Mesendoderm (in vitro differentiated cells): ENCODE measurements at regions not wholly inside any gene's neighbourhood (a gene's known extent, or its start where the extent isn't known, plus 50 kb on each side); places are given as distances from the start of the nearest gene placed in this dataset.
A peak's percentile ranks its signal among the peaks of the same experiment; 100 is the strongest.

ENCODE experiments used
- DNase-seq: peaks from one replicate; pipeline ENCODE4 v3.0.0; 2013
- H2AK5ac ChIP-seq: 2 replicates; pipeline ENCODE4 v1.6.1; 2013; ENCODE audit warnings: low read length, inconsistent platforms
- H2BK120ac ChIP-seq: 2 replicates; pipeline ENCODE4 v1.6.1; 2013; ENCODE audit warnings: low read depth, mild to moderate bottlenecking, low read length, moderate library complexity, mixed read lengths
- H2BK15ac ChIP-seq: replicated peaks from 2 replicates; pipeline ENCODE4 v1.6.1; 2013; ENCODE audit warnings: low read depth, mild to moderate bottlenecking, moderate library complexity
- H2BK5ac ChIP-seq: 2 replicates; pipeline ENCODE4 v1.6.1; 2013; ENCODE audit warnings: low read length, inconsistent platforms
- H3K18ac ChIP-seq: 2 replicates; pipeline ENCODE4 v1.6.1; 2013; ENCODE audit warnings: mild to moderate bottlenecking, low read length, mixed read lengths
- H3K23ac ChIP-seq: one replicate; pipeline ENCODE4 v1.6.1; 2013; ENCODE audit warnings: low read length
- H3K27ac ChIP-seq: 2 replicates; pipeline ENCODE4 v1.5.1; 2013; ENCODE audit warnings: low read depth, mild to moderate bottlenecking, inconsistent platforms, low read length, moderate library complexity
- H3K27me3 ChIP-seq: 2 replicates; pipeline ENCODE4 v1.6.1; 2013; ENCODE audit warnings: low read length, control low read depth, mild to moderate bottlenecking, inconsistent platforms; ENCODE audit not compliant: insufficient read depth, poor library complexity
- H3K36me3 ChIP-seq: 2 replicates; pipeline ENCODE4 v1.6.1; 2013; ENCODE audit warnings: low read length, inconsistent platforms; ENCODE audit not compliant: control insufficient read depth, insufficient read depth
- H3K4ac ChIP-seq: one replicate; pipeline ENCODE4 v1.6.1; 2013; ENCODE audit warnings: low read depth, mild to moderate bottlenecking, low read length, moderate library complexity
- H3K4me1 ChIP-seq: 2 replicates; pipeline ENCODE4 v1.6.1; 2013; ENCODE audit warnings: low read depth, low read length, inconsistent platforms; ENCODE audit not compliant: control insufficient read depth
- H3K4me2 ChIP-seq: 2 replicates; pipeline ENCODE4 v1.6.1; 2013; ENCODE audit warnings: low read length
- H3K4me3 ChIP-seq: 2 replicates; pipeline ENCODE4 v1.5.1; 2013; ENCODE audit warnings: mild to moderate bottlenecking, low read length
- H3K56ac ChIP-seq: one replicate; pipeline ENCODE4 v1.6.1; 2013; ENCODE audit warnings: low read length
- H3K79me1 ChIP-seq: 2 replicates; pipeline ENCODE4 v1.6.1; 2013; ENCODE audit warnings: low read length, inconsistent platforms
- H3K79me2 ChIP-seq: 2 replicates; pipeline ENCODE4 v1.6.1; 2013; ENCODE audit warnings: mild to moderate bottlenecking, low read length; ENCODE audit not compliant: control insufficient read depth, insufficient read depth
- H3K9ac ChIP-seq: 2 replicates; pipeline ENCODE4 v1.6.1; 2013; ENCODE audit warnings: low read length, inconsistent platforms
- H4K5ac ChIP-seq: one replicate; pipeline ENCODE4 v1.6.1; 2013; ENCODE audit warnings: low read length
- H4K8ac ChIP-seq: one replicate; pipeline ENCODE4 v1.6.1; 2013; ENCODE audit warnings: low read depth, mild to moderate bottlenecking, control low read depth, low read length, moderate library complexity
- WGBS: extraction: QIAGEN DNeasy Blood & Tissue Kit; methylation state at CpG from one replicate; pipeline ENCODE4 v1.1.7; 2013; ENCODE audit warnings: low lambda C conversion rate, missing lambda C conversion rate; ENCODE audit not compliant: insufficient coverage; ENCODE audit errors: extremely low coverage; 5-methylcytosine and 5-hydroxymethylcytosine counted together

- Histone ChIP-seq H3K56ac (no peak overlapping the region), H3K18ac (no peak overlapping the region), H3K27me3 (no peaks in the 10 kb centered on the region), H2BK15ac (no peak overlapping the region), H2AK5ac (no peak overlapping the region), H3K4me3 (no peak overlapping the region), H2BK5ac (no peak overlapping the region), H3K4ac (no peak overlapping the region), H3K4me2 (no peak overlapping the region), H4K5ac (no peak overlapping the region), H3K79me1 (no peaks in the 10 kb centered on the region), H3K23ac (no peak overlapping the region), H2BK120ac (no peak overlapping the region), H3K4me1 (peaks cover 15% of the 10 kb centered on the region), H3K36me3 (no peaks in the 10 kb centered on the region), H3K79me2 (no peaks in the 10 kb centered on the region), H3K27ac (no peak overlapping the region), H3K9ac (no peak overlapping the region), H4K8ac (no peak overlapping the region)
- DNase-seq = no peak
- no CpG with 5 or more reads among the region's 1 CpG for WGBS
These were observed 247.2 kb upstream of the ADGRL2 start for GRCh38 chr1:81553503-81553902.

GRCh38 chr1:81551946-81552345 lies 248.8 kb upstream of the ADGRL2 start:
- Histone ChIP-seq H3K79me2 (no peaks in the 10 kb centered on the region), H3K4me2 (no peak overlapping the region), H2BK5ac (no peak overlapping the region), H3K27me3 (no peaks in the 10 kb centered on the region), H3K36me3 (no peaks in the 10 kb centered on the region), H3K9ac (no peak overlapping the region), H3K79me1 (no peaks in the 10 kb centered on the region), H3K4me1 (peaks cover 15% of the 10 kb centered on the region), H3K56ac (no peak overlapping the region), H2BK120ac (no peak overlapping the region), H3K4me3 (no peak overlapping the region), H3K4ac (no peak overlapping the region), H2AK5ac (no peak overlapping the region), H3K18ac (peak overlapping the region; percentile 18), H2BK15ac (peak overlapping the region; percentile 94), H4K8ac (no peak overlapping the region), H3K27ac (no peak overlapping the region), H4K5ac (no peak overlapping the region), H3K23ac (no peak overlapping the region)
- no peak for DNase-seq
- no CpG with 5 or more reads among the region's 1 CpG for WGBS

GRCh38 chr1:81550753-81551152 lies 250.0 kb upstream of the ADGRL2 start:
- Histone ChIP-seq H3K36me3 (no peaks in the 10 kb centered on the region), H3K79me1 (no peaks in the 10 kb centered on the region), H2BK5ac (no peak overlapping the region), H3K4me1 (peaks cover 15% of the 10 kb centered on the region), H4K5ac (no peak overlapping the region), H2AK5ac (no peak overlapping the region), H3K27me3 (no peaks in the 10 kb centered on the region), H3K18ac (no peak overlapping the region), H3K79me2 (no peaks in the 10 kb centered on the region), H2BK15ac (no peak overlapping the region), H3K27ac (no peak overlapping the region), H3K4me2 (no peak overlapping the region), H3K4ac (no peak overlapping the region), H3K56ac (no peak overlapping the region), H4K8ac (no peak overlapping the region), H3K4me3 (no peak overlapping the region), H3K23ac (no peak overlapping the region), H2BK120ac (no peak overlapping the region), H3K9ac (no peak overlapping the region)
- DNase-seq = peak; percentile 93
- no CpG with 5 or more reads among the region's 1 CpG for WGBS

- no CpG with 5 or more reads among the region's 1 CpG for WGBS
- Histone ChIP-seq H3K27ac (no peak overlapping the region), H3K4me1 (peaks cover 15% of the 10 kb centered on the region), H3K79me2 (no peaks in the 10 kb centered on the region), H3K4me3 (no peak overlapping the region), H2BK5ac (no peak overlapping the region), H3K23ac (no peak overlapping the region), H3K4ac (no peak overlapping the region), H3K18ac (no peak overlapping the region), H2AK5ac (no peak overlapping the region), H4K5ac (no peak overlapping the region), H3K9ac (no peak overlapping the region), H3K27me3 (no peaks in the 10 kb centered on the region), H2BK15ac (no peak overlapping the region), H3K56ac (no peak overlapping the region), H3K79me1 (no peaks in the 10 kb centered on the region), H4K8ac (no peak overlapping the region), H2BK120ac (no peak overlapping the region), H3K36me3 (no peaks in the 10 kb centered on the region), H3K4me2 (no peak overlapping the region)
- DNase-seq = peak; percentile 89
These were observed 251.1 kb upstream of the ADGRL2 start for GRCh38 chr1:81549588-81550127.

- Histone ChIP-seq H3K23ac (no peak overlapping the region), H3K4me1 (peaks cover 15% of the 10 kb centered on the region), H3K79me1 (no peaks in the 10 kb centered on the region), H3K27ac (peak overlapping the region; percentile 18), H4K8ac (no peak overlapping the region), H2BK5ac (no peak overlapping the region), H3K36me3 (no peaks in the 10 kb centered on the region), H4K5ac (no peak overlapping the region), H2BK120ac (no peak overlapping the region), H3K4me2 (no peak overlapping the region), H2BK15ac (peak overlapping the region; percentile 85), H3K27me3 (no peaks in the 10 kb centered on the region), H3K79me2 (no peaks in the 10 kb centered on the region), H3K9ac (no peak overlapping the region), H3K18ac (peak overlapping the region; percentile 28), H3K4ac (no peak overlapping the region), H2AK5ac (no peak overlapping the region), H3K4me3 (no peak overlapping the region), H3K56ac (no peak overlapping the region)
- no CpG with 5 or more reads among the region's 3 CpGs for WGBS
- peak; percentile 35 for DNase-seq
These were observed 251.7 kb upstream of the ADGRL2 start for GRCh38 chr1:81548918-81549587.

GRCh38 chr1:81547912-81548303 lies 252.8 kb upstream of the ADGRL2 start:
- Histone ChIP-seq H3K9ac (no peak overlapping the region), H3K79me2 (no peaks in the 10 kb centered on the region), H4K8ac (no peak overlapping the region), H3K56ac (no peak overlapping the region), H2BK5ac (no peak overlapping the region), H3K4me3 (no peak overlapping the region), H3K18ac (no peak overlapping the region), H3K79me1 (no peaks in the 10 kb centered on the region), H3K4ac (no peak overlapping the region), H3K4me1 (peaks cover 20% of the 10 kb centered on the region), H2AK5ac (no peak overlapping the region), H4K5ac (no peak overlapping the region), H2BK120ac (no peak overlapping the region), H3K36me3 (no peaks in the 10 kb centered on the region), H3K27me3 (no peaks in the 10 kb centered on the region), H2BK15ac (no peak overlapping the region), H3K27ac (no peak overlapping the region), H3K4me2 (no peak overlapping the region), H3K23ac (no peak overlapping the region)
- no CpG with 5 or more reads among the region's 2 CpGs for WGBS
- DNase-seq = no peak
